Hepatocyte (in vitro differentiated cells): ENCODE measurements at regions not wholly inside any gene's neighbourhood (a gene's known extent, or its start where the extent isn't known, plus 50 kb on each side); places are given as distances from the start of the nearest gene placed in this dataset.

Experiments used
- CTCF ChIP-seq: fragments of 200-600 bp; sonication (generic); IDR thresholded peaks from 2 replicates; pipeline ENCODE4 v1.5.1; 2016; ENCODE audit warnings: antibody characterized with exemption, mild to moderate bottlenecking; ENCODE audit not compliant: poor library complexity
- EZH2 ChIP-seq: fragments of 200-600 bp; sonication (generic); IDR thresholded peaks from 2 replicates; pipeline ENCODE4 v1.6.1; 2016; ENCODE audit warnings: antibody characterized with exemption, mild to moderate bottlenecking, borderline replicate concordance
- EZH2phosphoT487 ChIP-seq: fragments of 200-600 bp; sonication (generic); IDR thresholded peaks from one replicate; pipeline ENCODE4 v1.6.1; 2018; ENCODE audit warnings: antibody characterized with exemption, mild to moderate bottlenecking, low read depth, moderate library complexity; ENCODE audit not compliant: unreplicated experiment, severe bottlenecking

DNA sequence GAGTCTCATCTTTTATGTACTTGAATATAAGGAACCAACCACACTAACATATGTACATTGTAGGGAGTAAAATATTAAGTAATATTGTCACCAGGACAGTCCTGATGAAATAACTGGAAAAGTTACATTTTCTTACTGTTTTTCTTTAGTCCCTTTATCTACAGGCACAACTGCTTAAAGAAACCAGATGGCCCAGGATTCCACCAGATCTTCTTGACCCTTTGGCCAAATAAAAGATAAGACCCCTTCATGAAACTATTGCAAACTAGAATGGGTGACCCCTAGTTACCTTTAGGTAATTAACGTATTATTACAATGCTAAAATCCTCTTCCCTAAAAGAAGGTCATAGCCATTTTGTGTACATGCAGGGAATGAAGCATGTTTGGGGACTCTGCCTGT lies 106.3 kb upstream of the FTMT start:
- TF ChIP-seq CTCF (no peak), EZH2 (no peak), EZH2phosphoT487 (no peak)
